K562 (cell line): ENCODE measurements at regions not wholly inside any gene's neighbourhood (a gene's known extent, or its start where the extent isn't known, plus 50 kb on each side); places are given as distances from the start of the nearest gene placed in this dataset.
A peak's percentile ranks its signal among the peaks of the same experiment; 100 is the strongest.

Source experiments
- ATAC-seq: fragments of 200-7000 bp; cut with Tn5 transposase; 3 replicates; pipeline ENCODE4 v1.9.1; 2020; ENCODE audit warnings: moderate library complexity
- BruUV-seq: library from RNA; stranded (reverse); fragments of 400-500 nt; replicated peaks from 2 replicates; lab custom pipeline; 2021; lab: Mats Ljungman, UMichigan
- CTCF ChIA-PET: fragments of 300-600 bp; formaldehyde crosslinking; extraction: SDS; loops from one replicate; lab custom pipeline; 2021; ENCODE audit warnings: low intra/inter-chr PET ratio; lab: Yijun Ruan, JAX
- POLR2A ChIA-PET: fragments of 300-600, 350-650 bp; sonication (Branson Sonifier 250); formaldehyde crosslinking; extraction: SDS; loops from one replicate; lab custom pipeline; 2021; ENCODE audit warnings: antibody characterized with exemption, inconsistent platforms; lab: Yijun Ruan, JAX
- DNase-seq, 4 experiments: peaks; one replicate each; pipeline versions ENCODE4 v3.0.0 to v3.0.0-alpha.2; 2011 to 2018; ENCODE audit warnings: low spot score in 3 of 4, mixed read lengths in 3 of 4; ENCODE audit errors: extremely low read depth in 1 of 4
- FAIRE-seq: peaks from 2 replicates; lab custom pipeline; 2011; peaks lifted over from hg19 to GRCh38; lab: Jason Lieb, UNC
- H2AFZ ChIP-seq: 2 replicates; pipeline ENCODE4 v1.6.0; 2011; ENCODE audit warnings: low read depth, low read length, control low read depth, inconsistent platforms
- H3K27ac ChIP-seq: fragments of 200-600 bp; 3 replicates; pipeline ENCODE4 v1.8.0; 2011; ENCODE audit warnings: low read depth, mild to moderate bottlenecking, control low read depth, inconsistent platforms, low read length, moderate library complexity, mixed read lengths; ENCODE audit errors: extremely low read depth
- H3K27me3 ChIP-seq, 2 experiments: fragments of 300-600 bp in 1 of 2; 2 replicates in 1 of 2; 3 replicates in 1 of 2; pipeline versions ENCODE4 v1.6.0 to v1.8.0; 2011; ENCODE audit warnings: inconsistent platforms in 2 of 2, low read length in 2 of 2, mild to moderate bottlenecking in 1 of 2, mixed read lengths in 1 of 2, moderate library complexity in 1 of 2; ENCODE audit not compliant: control insufficient read depth in 2 of 2, insufficient read depth in 2 of 2
- H3K36me3 ChIP-seq: fragments of 300-600 bp; 3 replicates; pipeline ENCODE4 v1.8.0; 2011; ENCODE audit warnings: mild to moderate bottlenecking, low read length, inconsistent platforms; ENCODE audit not compliant: control insufficient read depth, insufficient read depth
- H3K4me1 ChIP-seq, 2 experiments: fragments of 200-600 bp in 1 of 2; replicated peaks in 1 of 2; 2 replicates in 1 of 2; 3 replicates in 1 of 2; pipeline versions ENCODE4 v1.5.1 to v1.8.0; 2011; ENCODE audit warnings: inconsistent platforms in 2 of 2, low read length in 2 of 2, mild to moderate bottlenecking in 1 of 2, mixed read lengths in 1 of 2, moderate library complexity in 1 of 2; ENCODE audit not compliant: control insufficient read depth in 2 of 2, insufficient read depth in 2 of 2
- H3K4me2 ChIP-seq: 2 replicates; pipeline ENCODE4 v1.6.1; 2011; ENCODE audit warnings: low read length, control low read depth, inconsistent platforms, mixed read lengths; ENCODE audit not compliant: insufficient read depth
- H3K4me3 ChIP-seq: fragments of 200-600 bp; sonication (generic), shearing (Covaris generic); 2 replicates; pipeline ENCODE4 v1.5.1; 2016; ENCODE audit warnings: control low read depth, inconsistent platforms
- H3K79me2 ChIP-seq: fragments of 200-600 bp; 3 replicates; pipeline ENCODE4 v1.8.0; 2011; ENCODE audit warnings: low read length, inconsistent platforms; ENCODE audit not compliant: control insufficient read depth, insufficient read depth
- H3K9ac ChIP-seq, 2 experiments: 2 replicates each; pipeline versions ENCODE4 v1.6.0 to v1.6.1; 2011; ENCODE audit warnings: low read depth in 2 of 2, low read length in 2 of 2, control low read depth in 1 of 2, inconsistent platforms in 1 of 2, mild to moderate bottlenecking in 1 of 2, mixed read lengths in 1 of 2; ENCODE audit not compliant: insufficient read depth in 1 of 2
- H3K9me1 ChIP-seq: one replicate; pipeline ENCODE4 v1.6.0; 2011; ENCODE audit warnings: inconsistent platforms, mild to moderate bottlenecking, low read length, moderate library complexity; ENCODE audit not compliant: control insufficient read depth, insufficient read depth
- H3K9me3 ChIP-seq: replicated peaks from 2 replicates; pipeline ENCODE4 v1.5.1; 2011; ENCODE audit warnings: low read depth, low read length, inconsistent platforms; ENCODE audit not compliant: control insufficient read depth, insufficient read depth
- H4K20me1 ChIP-seq: replicated peaks from 2 replicates; pipeline ENCODE4 v1.6.1; 2011; ENCODE audit warnings: low read length, inconsistent platforms, mixed read lengths; ENCODE audit not compliant: control insufficient read depth, insufficient read depth
- MAFK ChIP-seq: IDR thresholded peaks from 2 replicates; pipeline ENCODE4 v1.6.1; 2011; ENCODE audit warnings: low read length, improper control_type of control experiment
- PHB ChIP-seq: fragments of 250-450 bp; sonication (Bioruptor Pico); IDR thresholded peaks from 2 replicates; pipeline ENCODE4 v1.5.0; 2021
- POU5F1 ChIP-seq: fragments of 150-350 bp; IDR thresholded peaks from 2 replicates; pipeline ENCODE4 v1.6.1; 2014; ENCODE audit warnings: borderline replicate concordance, low read length, low read depth, mild to moderate bottlenecking; ENCODE audit not compliant: partially characterized antibody
- RB1 ChIP-seq: fragments of 450-650 bp; IDR thresholded peaks from 2 replicates; pipeline ENCODE4 v1.6.1; 2017; ENCODE audit warnings: low read depth, mild to moderate bottlenecking
- ZFX ChIP-seq: sonication (generic); formaldehyde crosslinking; IDR thresholded peaks from 2 replicates; pipeline ENCODE4 v1.8.0; 2022; ENCODE audit warnings: mild to moderate bottlenecking, missing genetic modification reagents, moderate library complexity
- ZNF445 ChIP-seq: fragments of 250-450 bp; sonication (Bioruptor Pico); IDR thresholded peaks from 2 replicates; pipeline ENCODE4 v1.4.0; 2020; ENCODE audit warnings: low read depth, mild to moderate bottlenecking, moderate library complexity
- ZNF76 ChIP-seq: fragments of 250-450 bp; sonication (Bioruptor Pico); IDR thresholded peaks from 2 replicates; pipeline ENCODE4 v1.4.0; 2020; ENCODE audit warnings: mild to moderate bottlenecking, moderate library complexity, borderline replicate concordance
- WGBS: fragments of 100-300 bp; shearing (Covaris generic); methylation state at CpG from one replicate; pipeline ENCODE4 v1.1.6; 2016; ENCODE audit warnings: low coverage, mixed read lengths; ENCODE audit not compliant: insufficient coverage; ENCODE audit errors: missing lambda C conversion rate; 5-methylcytosine and 5-hydroxymethylcytosine counted together
- in situ Hi-C: fragments of 300-500 bp; cut with MboI; formaldehyde crosslinking; loops from 4 replicates; pipeline ENCODE4 v1.15.0; 2018; ENCODE audit warnings: inconsistent platforms, mixed read lengths
- intact Hi-C: fragments of 100-400 bp; cut with micrococcal nuclease; formaldehyde crosslinking; loops from 2 replicates; pipeline ENCODE4 v1.14.2; 2022
- TF ChIP-seq, protein P1 (sequence below), 2 experiments: fragments of 450-650 bp; conservative IDR thresholded peaks; 2 replicates each; pipeline ENCODE4 v1.6.1; 2017; ENCODE audit warnings: mild to moderate bottlenecking in 2 of 2, moderate library complexity in 2 of 2
- TF ChIP-seq, protein P2 (sequence below), 2 experiments: fragments of 200-800 bp in 1 of 2; sonication (Bioruptor generic) in 1 of 2; sonication (generic) in 1 of 2; formaldehyde crosslinking in 1 of 2; IDR thresholded peaks in 1 of 2; conservative IDR thresholded peaks in 1 of 2; 2 replicates each; pipeline versions ENCODE4 v1.5.0 to v1.6.1; 2016 to 2020; ENCODE audit warnings: missing compliant biosample characterization in 1 of 2, missing genetic modification characterization in 1 of 2, missing genetic modification reagents in 1 of 2

GRCh38 chr13:80654638-80655249 is 313.8 kb upstream of the SPRY2 start:
- in situ Hi-C loops (no loop called here), intact Hi-C loops (no loop called here)
- Histone ChIP-seq H3K4me2 (no peak overlapping the region; the same call in 1 of the 2 replicates), H3K9ac (peak overlapping the region in 1 of 2 experiments; percentile 72; a peak in 2 of 4 replicates), H3K9me3 (no peaks in the 10 kb centered on the region), H3K4me1 (peaks cover 0 to 11% of the 10 kb centered on the region in 2 experiments; a peak in 1 of 5 replicates), H3K27me3 (peaks cover 0 to 8% of the 10 kb centered on the region in 2 experiments; a peak in 1 of 5 replicates), H3K9me1 (no peaks in the 10 kb centered on the region), H2AFZ (peak overlapping the region; percentile 27; the same call in 1 of the 2 replicates), H4K20me1 (no peaks in the 10 kb centered on the region), H3K79me2 (no peaks in the 10 kb centered on the region), H3K4me3 (peak overlapping the region; percentile 3; the same call in 1 of the 2 replicates), H3K36me3 (no peaks in the 10 kb centered on the region), H3K27ac (no peak overlapping the region)
- DNase-seq (peak in 1 of 4 experiments; percentile 34), FAIRE-seq (no peak), ATAC-seq (peak; percentile 68)
- ChIA-PET POLR2A (interaction anchor here (0.7 to 1.7 kb wide), 4 partner anchors 10 to 47 kb away, joined by 3 to 7 read pairs (median 4); no protein-coding TSS in a partner anchor), CTCF (no interaction called here)
- no TSS peak for BruUV-seq
- WGBS, result under 1% methylated on average over 37 of the region's 37 CpGs
- 0 out of 2 replicates have a peak, but pooled peaks have one; percentile 33 for TF ChIP-seq RB1
- TF ChIP-seq, protein P1, sequence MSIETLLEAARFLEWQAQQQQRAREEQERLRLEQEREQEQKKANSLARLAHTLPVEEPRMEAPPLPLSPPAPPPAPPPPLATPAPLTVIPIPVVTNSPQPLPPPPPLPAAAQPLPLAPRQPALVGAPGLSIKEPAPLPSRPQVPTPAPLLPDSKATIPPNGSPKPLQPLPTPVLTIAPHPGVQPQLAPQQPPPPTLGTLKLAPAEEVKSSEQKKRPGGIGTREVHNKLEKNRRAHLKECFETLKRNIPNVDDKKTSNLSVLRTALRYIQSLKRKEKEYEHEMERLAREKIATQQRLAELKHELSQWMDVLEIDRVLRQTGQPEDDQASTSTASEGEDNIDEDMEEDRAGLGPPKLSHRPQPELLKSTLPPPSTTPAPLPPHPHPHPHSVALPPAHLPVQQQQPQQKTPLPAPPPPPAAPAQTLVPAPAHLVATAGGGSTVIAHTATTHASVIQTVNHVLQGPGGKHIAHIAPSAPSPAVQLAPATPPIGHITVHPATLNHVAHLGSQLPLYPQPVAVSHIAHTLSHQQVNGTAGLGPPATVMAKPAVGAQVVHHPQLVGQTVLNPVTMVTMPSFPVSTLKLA (conservative IDR thresholded peaks at IDR 0.05), result no peak
- peak; percentile 35; the same call in 1 of the 2 replicates for TF ChIP-seq PHB (CRISPR knock-in tag)
- no peak for TF ChIP-seq ZNF445
- TF ChIP-seq, protein P2, sequence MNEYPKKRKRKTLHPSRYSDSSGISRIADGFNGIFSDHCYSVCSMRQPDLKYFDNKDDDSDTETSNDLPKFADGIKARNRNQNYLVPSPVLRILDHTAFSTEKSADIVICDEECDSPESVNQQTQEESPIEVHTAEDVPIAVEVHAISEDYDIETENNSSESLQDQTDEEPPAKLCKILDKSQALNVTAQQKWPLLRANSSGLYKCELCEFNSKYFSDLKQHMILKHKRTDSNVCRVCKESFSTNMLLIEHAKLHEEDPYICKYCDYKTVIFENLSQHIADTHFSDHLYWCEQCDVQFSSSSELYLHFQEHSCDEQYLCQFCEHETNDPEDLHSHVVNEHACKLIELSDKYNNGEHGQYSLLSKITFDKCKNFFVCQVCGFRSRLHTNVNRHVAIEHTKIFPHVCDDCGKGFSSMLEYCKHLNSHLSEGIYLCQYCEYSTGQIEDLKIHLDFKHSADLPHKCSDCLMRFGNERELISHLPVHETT (CRISPR knock-in tag; conservative IDR thresholded peaks at IDR 0.05 in 1 of 2, IDR thresholded peaks at IDR 0.05 in 1 of 2), result 0 out of 4 replicates have a peak, but pooled peaks of 1 of the 2 experiments have one; percentile 45
- TF ChIP-seq ZNF76 (CRISPR knock-in tag), result no peak
- TF ChIP-seq MAFK, result no peak
- TF ChIP-seq POU5F1, result no peak
- 0 out of 2 replicates have a peak, but pooled peaks have one; percentile 27 for TF ChIP-seq ZFX (CRISPR knock-in tag)
